Esophagus muscularis mucosa (tissue), 4 donors: ENCODE measurements at regions not wholly inside any gene's neighbourhood (a gene's known extent, or its start where the extent isn't known, plus 50 kb on each side); places are given as distances from the start of the nearest gene placed in this dataset.
"Not testable (repeated sequence)": the region's sequence is repeated elsewhere in the genome, so short reads cannot be mapped to it uniquely, and the experiment has no call there.

Experiments used
- DNase-seq: peaks from one replicate; pipeline ENCODE4 v3.0.0-alpha.2; 2017; ENCODE audit errors: extremely low spot score
- H3K27ac ChIP-seq, 4 donors: fragments of 200-600 bp; sonication (generic); replicated peaks in 1 of 4; 1 replicate in 3 of 4; 2 replicates in 1 of 4; pipeline ENCODE4 v1.5.1; 2016 to 2019; ENCODE audit warnings: mild to moderate bottlenecking in 1 of 4
- H3K27me3 ChIP-seq, 4 donors: fragments of 200-600 bp; sonication (generic); one replicate each; pipeline versions ENCODE4 v1.5.1 to v1.6.0; 2016 to 2019
- H3K36me3 ChIP-seq, 4 donors: fragments of 200-600 bp; sonication (generic); one replicate each; pipeline ENCODE4 v1.5.1; 2016 to 2019
- H3K4me1 ChIP-seq, 4 donors: fragments of 200-600 bp; sonication (generic); one replicate each; pipeline ENCODE4 v1.5.1; 2016 to 2019
- H3K4me3 ChIP-seq, 4 donors: fragments of 200-600 bp; sonication (generic); 1 replicate in 2 of 4; 2 replicates in 2 of 4; pipeline ENCODE4 v1.5.1; 2016 to 2019; ENCODE audit warnings: mild to moderate bottlenecking in 4 of 4, moderate library complexity in 1 of 4
- H3K9me3 ChIP-seq, 4 donors: fragments of 200-600 bp; sonication (generic); 1 replicate in 3 of 4; 2 replicates in 1 of 4; pipeline ENCODE4 v1.5.1; 2016 to 2019
- EP300 ChIP-seq: sonication (generic); formaldehyde crosslinking; IDR thresholded peaks from one replicate; pipeline ENCODE4 v1.6.1; 2017; ENCODE audit warnings: antibody characterized with exemption
- POLR2A ChIP-seq: fragments of 450-650 bp; IDR thresholded peaks from one replicate; pipeline ENCODE4 v1.6.1; 2017; ENCODE audit warnings: antibody characterized with exemption, moderate library complexity, mild to moderate bottlenecking, low read depth
- POLR2AphosphoS5 ChIP-seq, 2 donors: sonication (generic); formaldehyde crosslinking; IDR thresholded peaks; one replicate each; pipeline ENCODE4 v1.6.1; 2017; ENCODE audit warnings: antibody characterized with exemption in 2 of 2
- WGBS: methylation state at CpG from one replicate; pipeline ENCODE4 v1.1.5; 2018; 5-methylcytosine and 5-hydroxymethylcytosine counted together
- intact Hi-C: fragments of 100-400 bp; cut with DNase I; formaldehyde crosslinking; loops from one replicate; pipeline ENCODE4 v1.15.1; 2023
- TF ChIP-seq, protein P1 (sequence below), 3 experiments: fragments of 200-600 bp in 2 of 3; fragments of 450-650 bp in 1 of 3; sonication (generic) in 2 of 3; IDR thresholded peaks; one replicate each; pipeline ENCODE4 v1.5.1; 2017 to 2019; ENCODE audit warnings: antibody characterized with exemption in 3 of 3, mild to moderate bottlenecking in 2 of 3, moderate library complexity in 1 of 3

DNA sequence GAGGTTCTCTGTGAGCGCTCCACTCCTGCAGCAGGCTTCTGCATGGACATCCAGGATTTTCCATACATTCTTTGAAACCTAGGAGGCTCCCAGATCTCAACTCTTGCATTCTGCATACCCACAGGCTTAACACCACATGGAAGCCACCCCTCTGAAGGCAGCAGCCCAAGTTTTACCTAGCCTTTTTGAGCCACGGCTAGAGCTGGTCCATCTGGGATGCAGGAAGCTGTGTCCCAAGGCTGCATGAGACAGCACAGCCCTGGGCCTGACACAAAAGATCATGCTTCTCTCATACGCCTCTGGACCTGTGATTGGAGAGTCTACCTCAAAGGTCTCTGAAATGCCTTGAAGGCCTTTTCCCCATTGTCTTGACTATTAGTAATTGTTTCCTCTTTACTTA lies 53.6 kb upstream of the RPRM start:
- no peaks in the 10 kb centered on the region for H3K36me3 ChIP-seq
- WGBS = 92% methylated on average over 3 of the region's 3 CpGs
- no peak overlapping the region for H3K4me3 ChIP-seq
- no peaks in the 10 kb centered on the region for H3K27me3 ChIP-seq
- no peaks in the 10 kb centered on the region for H3K9me3 ChIP-seq
- no peak overlapping the region for H3K27ac ChIP-seq
- intact Hi-C loops = no loop called here
- no peak for TF ChIP-seq EP300
- no peak for DNase-seq
- H3K4me1 ChIP-seq = no peaks in the 10 kb centered on the region

- H3K27me3 ChIP-seq, H3K27ac ChIP-seq, H3K9me3 ChIP-seq, H3K4me1 ChIP-seq, H3K36me3 ChIP-seq, intact Hi-C loops, H3K4me3 ChIP-seq, DNase-seq: not testable (repeated sequence)
- whole genome bisulfite sequencing = 94% methylated on average over 4 of the region's 4 CpGs
Measured at GRCh38 chr2:153533803-153534202, 55.2 kb upstream of the RPRM start.

DNA sequence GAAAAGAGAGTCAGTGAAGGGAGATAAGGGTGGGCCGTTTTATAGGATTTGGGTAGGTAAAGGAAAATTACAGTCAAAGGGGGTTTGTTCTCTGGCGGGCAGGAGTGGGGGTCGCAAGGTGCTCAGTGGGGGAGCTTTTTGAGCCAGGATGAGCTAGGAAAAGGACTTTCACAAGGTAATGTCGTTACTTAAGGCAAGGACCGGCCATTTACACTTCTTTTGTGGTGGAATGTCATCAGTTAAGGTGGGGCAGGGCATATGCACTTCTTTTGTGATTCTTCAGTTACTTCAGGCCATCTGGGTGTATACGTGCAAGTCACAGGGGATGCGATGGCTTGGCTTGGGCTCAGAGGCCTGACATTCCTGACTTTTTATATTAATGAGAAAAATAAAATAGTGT lies 56.0 kb upstream of the RPRM start:
- H3K27me3 ChIP-seq, DNase-seq, H3K4me3 ChIP-seq, H3K4me1 ChIP-seq, H3K36me3 ChIP-seq, H3K9me3 ChIP-seq, intact Hi-C loops, H3K27ac ChIP-seq: not testable (repeated sequence)
- WGBS = 83% methylated on average over 7 of the region's 7 CpGs

DNA sequence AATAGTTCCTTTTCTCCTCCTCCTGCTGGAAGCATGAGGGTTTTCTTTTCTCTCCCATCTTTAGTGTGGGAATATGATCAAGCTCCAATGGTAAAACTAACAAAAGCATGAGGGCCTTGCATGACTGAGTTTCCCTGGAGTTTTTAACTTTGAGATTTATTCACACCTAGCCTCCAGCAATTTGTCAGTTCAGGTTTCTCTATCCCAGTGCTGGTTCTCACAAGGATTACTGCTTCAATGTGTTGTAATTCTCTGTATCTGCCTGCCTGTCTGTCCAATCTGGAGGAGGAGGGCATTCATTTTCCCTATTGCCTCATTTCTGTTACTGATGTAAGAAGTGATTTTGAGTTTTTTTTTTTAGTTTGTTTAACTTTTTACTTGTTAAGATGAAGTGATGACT lies 57.6 kb upstream of the RPRM start:
- no peaks in the 10 kb centered on the region for H3K4me1 ChIP-seq
- H3K36me3 ChIP-seq = no peaks in the 10 kb centered on the region
- no peak for TF ChIP-seq POLR2AphosphoS5 (IDR thresholded peaks at IDR 0.05)
- TF ChIP-seq EP300 = no peak
- TF ChIP-seq POLR2A = no peak
- TF ChIP-seq, protein P1, sequence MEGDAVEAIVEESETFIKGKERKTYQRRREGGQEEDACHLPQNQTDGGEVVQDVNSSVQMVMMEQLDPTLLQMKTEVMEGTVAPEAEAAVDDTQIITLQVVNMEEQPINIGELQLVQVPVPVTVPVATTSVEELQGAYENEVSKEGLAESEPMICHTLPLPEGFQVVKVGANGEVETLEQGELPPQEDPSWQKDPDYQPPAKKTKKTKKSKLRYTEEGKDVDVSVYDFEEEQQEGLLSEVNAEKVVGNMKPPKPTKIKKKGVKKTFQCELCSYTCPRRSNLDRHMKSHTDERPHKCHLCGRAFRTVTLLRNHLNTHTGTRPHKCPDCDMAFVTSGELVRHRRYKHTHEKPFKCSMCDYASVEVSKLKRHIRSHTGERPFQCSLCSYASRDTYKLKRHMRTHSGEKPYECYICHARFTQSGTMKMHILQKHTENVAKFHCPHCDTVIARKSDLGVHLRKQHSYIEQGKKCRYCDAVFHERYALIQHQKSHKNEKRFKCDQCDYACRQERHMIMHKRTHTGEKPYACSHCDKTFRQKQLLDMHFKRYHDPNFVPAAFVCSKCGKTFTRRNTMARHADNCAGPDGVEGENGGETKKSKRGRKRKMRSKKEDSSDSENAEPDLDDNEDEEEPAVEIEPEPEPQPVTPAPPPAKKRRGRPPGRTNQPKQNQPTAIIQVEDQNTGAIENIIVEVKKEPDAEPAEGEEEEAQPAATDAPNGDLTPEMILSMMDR (IDR thresholded peaks at IDR 0.05) = no peak
- H3K27ac ChIP-seq = no peak overlapping the region
- peaks cover 0 to 4% (median 0%) of the 10 kb centered on the region in 4 donors for H3K9me3 ChIP-seq
- DNase-seq = no peak
- intact Hi-C loops = no loop called here
- no peak overlapping the region for H3K4me3 ChIP-seq
- no peaks in the 10 kb centered on the region for H3K27me3 ChIP-seq

DNA sequence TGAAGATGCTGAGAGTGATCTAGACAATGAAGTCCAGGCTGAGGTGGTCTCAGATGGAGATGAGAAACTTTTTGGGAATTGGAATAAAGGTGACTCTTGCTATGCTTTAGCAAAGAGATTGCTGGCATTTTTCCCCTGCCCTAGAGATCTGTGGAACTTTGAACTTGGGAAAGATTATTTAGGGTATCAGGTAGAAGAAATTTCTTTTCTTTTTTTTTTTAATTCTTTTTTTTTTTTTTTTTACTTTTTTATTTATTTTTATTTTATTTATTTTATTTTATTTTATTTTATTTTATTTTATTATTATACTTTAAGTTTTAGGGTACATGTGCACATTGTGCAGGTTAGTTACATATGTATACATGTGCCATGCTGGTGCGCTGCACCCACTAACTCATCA lies 59.5 kb upstream of the RPRM start:
- H3K9me3 ChIP-seq, H3K27ac ChIP-seq, H3K27me3 ChIP-seq, DNase-seq, H3K4me1 ChIP-seq, H3K4me3 ChIP-seq, intact Hi-C loops, H3K36me3 ChIP-seq: not testable (repeated sequence)
- no CpG with 5 or more reads among the region's 1 CpG for WGBS

GRCh38 chr2:153543635-153544071 lies 65.1 kb upstream of the RPRM start:
- peaks cover 0 to 8% (median 0%) of the 10 kb centered on the region in 4 donors for H3K4me1 ChIP-seq
- 17% methylated on average over 5 of the region's 5 CpGs for WGBS
- H3K27ac ChIP-seq = no peak overlapping the region
- no peaks in the 10 kb centered on the region for H3K27me3 ChIP-seq
- TF ChIP-seq, protein P1 (IDR thresholded peaks at IDR 0.05) = no peak
- TF ChIP-seq EP300 = no peak
- no peak for TF ChIP-seq POLR2AphosphoS5 (IDR thresholded peaks at IDR 0.05)
- peaks cover 0 to 4% (median 0%) of the 10 kb centered on the region in 4 donors for H3K9me3 ChIP-seq
- intact Hi-C loops = no loop called here
- no peak for DNase-seq
- no peak overlapping the region for H3K4me3 ChIP-seq
- no peaks in the 10 kb centered on the region for H3K36me3 ChIP-seq

- Histone ChIP-seq H3K27me3 (no peaks in the 10 kb centered on the region), H3K9me3 (no peaks in the 10 kb centered on the region), H3K4me1 (peaks cover 0 to 8% (median 0%) of the 10 kb centered on the region in 4 donors), H3K27ac (no peak overlapping the region), H3K4me3 (no peak overlapping the region), H3K36me3 (no peaks in the 10 kb centered on the region)
- TF ChIP-seq POLR2AphosphoS5 (IDR thresholded peaks at IDR 0.05) (no peak), POLR2A (no peak), EP300 (no peak)
- TF ChIP-seq, protein P1 (IDR thresholded peaks at IDR 0.05) = no peak
- 70% methylated on average over 2 of the region's 2 CpGs for WGBS
- intact Hi-C loops = no loop called here
- DNase-seq = peak; percentile 53
Measured at GRCh38 chr2:153546358-153546757, 67.8 kb upstream of the RPRM start.
